NCI-H524 treated with DMSO at 0.1 percent for 48 hours (cell line): ENCODE measurements at regions not wholly inside any gene's neighbourhood (a gene's known extent, or its start where the extent isn't known, plus 50 kb on each side); places are given as distances from the start of the nearest gene placed in this dataset.

ENCODE experiments used
- DNase-seq: peaks from one replicate; lab custom pipeline; 2025; lab: John Stamatoyannopoulos, UW

DNA sequence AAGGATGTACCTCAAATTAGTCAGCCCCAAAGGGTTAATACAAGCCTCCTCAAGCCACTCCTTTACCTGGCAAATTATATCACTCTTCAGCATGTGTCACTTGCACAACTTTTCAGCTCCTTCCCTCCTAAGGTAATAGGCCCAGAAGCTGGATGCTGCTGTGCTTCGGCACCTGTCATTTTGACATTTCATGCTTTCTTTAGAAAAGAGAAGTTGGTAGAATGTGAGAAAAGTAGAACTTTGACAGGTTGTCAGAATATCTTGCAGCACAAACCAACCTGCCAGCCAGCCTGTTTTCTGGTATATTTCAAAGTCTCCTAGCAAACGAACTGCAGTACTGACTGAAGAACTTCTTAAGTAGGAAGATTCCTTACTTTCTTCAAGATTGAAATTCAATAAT lies 2136.9 kb downstream of the MAT2B start:
- no peak for DNase-seq

DNA sequence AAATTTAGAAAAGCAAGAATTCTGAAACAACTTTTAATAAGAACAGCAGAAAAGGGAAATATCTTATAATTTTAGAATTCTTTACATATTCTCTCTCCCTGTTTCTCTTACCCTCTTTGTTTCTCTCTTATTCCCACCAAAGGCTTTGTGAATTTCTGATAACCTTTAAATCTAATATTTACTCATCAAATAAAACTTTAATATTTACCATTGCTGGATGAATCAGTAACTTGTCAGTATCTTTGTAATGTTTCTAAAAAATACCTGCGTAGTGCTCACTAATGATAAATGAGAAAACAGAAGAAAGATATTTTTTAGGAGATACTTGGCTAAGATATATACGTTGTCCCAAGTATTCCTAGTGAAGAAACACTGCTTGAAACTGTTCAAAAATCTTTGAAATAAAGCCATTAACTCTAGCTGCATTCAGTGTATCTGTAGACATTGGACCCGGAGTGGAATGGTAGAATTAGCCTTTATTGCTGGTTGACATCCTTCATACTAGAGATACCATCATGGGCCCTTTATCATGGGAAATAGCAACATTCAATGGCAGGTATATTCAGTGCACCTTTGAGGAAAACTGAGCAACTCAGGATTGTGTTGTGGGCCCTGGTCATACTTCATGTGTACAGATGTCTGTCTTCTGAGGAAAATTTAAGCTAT lies 2160.4 kb downstream of the MAT2B start:
- no peak for DNase-seq

DNA sequence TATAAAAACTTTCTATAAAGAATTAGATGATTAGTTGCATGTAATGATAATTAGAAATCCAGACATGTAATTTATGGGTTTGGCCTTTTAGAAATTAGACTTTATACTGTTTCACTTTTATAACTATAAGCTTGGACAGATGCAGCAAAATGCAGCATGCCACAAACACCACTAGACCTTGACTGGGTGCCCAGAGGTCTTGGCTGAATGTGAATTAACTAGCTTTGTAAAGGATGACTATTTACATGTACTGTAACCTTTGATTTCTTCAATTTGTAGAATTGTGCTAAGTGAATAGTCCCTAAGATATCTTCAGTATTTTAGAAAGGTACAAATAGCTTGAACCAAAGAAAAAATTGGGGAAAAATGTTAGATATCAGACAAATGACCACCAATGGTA lies 2168.1 kb downstream of the MAT2B start:
- DNase-seq = no peak

DNA sequence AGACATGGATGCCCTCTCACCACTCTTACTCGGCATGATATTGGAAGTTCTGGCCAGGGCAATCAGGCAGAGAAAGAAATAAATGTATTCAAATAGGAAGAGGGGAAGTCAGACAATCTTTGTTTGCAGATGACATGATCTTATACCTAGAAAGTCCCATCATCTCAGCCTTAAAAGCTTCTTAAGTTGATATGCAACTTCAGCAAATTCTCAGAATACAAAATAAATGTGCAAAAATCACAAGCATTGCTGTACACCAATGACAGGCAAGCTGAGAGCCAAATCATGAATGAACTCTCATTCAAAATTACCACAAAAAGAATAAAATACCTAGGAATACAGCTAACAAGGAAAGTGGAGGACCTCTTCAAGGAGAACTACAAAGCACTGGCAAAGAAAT lies 2190.4 kb downstream of the MAT2B start:
- DNase-seq = no peak

DNA sequence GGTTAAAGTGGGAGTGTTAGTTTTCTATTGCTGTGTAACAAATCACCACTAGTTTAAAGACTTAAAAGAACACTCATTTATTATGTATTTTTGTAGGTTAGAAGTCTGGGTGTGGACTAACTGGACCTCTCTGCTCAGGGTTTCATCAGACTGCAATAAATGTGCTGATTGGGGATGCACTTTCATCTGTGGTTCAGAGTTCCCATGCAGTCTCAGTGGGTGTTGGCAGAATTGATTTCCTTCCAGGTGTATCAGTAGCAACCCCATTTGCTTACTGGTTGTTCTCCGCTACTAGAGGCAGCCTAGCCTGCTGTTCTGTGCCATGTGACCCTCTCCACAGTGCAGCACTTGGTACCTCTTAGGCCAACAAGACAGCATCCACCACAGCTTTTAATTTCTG lies 2200.5 kb downstream of the MAT2B start:
- no peak for DNase-seq

DNA sequence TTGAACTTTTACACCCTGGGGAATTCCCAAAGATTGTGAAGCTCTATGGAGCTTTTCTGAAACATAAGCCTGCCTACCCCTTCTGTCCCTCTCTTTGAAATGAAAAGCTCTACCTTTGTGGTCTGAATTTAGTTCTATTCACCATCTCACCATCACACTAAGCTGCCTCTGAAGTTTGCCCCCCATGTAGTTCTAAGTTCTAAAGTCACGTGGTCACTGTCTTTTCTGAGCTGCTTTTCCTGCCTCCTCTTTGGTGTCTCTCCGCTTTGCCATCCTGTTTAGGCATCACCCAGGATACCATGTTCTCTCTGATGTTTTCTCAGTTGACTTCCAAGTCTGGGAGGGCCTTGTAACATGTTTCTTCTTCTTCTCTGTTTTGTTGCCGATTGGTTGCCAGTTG lies 2206.6 kb downstream of the MAT2B start:
- no peak for DNase-seq

DNA sequence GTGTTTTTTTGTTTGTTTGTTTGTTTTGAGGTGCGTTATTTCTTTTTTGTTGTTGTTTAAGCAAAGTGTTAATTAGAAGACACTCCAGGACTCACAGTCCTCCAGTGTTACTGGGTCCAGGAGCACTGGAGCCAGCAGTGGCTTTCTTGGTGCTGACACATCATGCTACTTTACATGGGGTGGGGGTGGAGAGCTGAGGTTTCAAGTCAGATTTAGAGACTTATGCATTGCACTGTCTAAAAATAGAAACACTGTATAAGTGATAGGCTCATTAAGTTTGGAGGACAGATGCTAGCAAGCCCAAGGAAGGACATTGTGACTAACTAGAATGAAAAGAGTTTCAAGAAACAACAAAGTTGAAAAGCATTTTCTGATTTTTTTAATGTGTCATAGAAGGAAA lies 2209.2 kb downstream of the MAT2B start:
- peak; percentile 44 for DNase-seq

DNA sequence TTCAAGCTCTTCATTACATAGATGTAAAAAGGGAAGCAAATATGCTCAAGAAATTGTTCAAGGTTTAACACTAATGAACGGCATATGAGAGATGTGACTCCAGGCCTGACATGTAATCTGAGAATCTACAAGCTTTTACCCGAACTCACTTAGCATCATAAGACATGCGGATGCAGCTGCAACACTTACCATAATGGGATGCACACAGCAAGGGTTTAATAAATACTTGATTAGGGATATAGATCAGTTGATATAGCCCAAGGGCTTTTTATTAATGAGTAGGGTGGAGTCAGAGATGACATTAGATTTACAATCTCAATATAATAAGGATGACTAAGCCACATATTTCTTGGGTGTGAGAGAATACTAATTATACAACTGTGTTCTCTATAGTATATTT lies 2215.5 kb downstream of the MAT2B start:
- no peak for DNase-seq

DNA sequence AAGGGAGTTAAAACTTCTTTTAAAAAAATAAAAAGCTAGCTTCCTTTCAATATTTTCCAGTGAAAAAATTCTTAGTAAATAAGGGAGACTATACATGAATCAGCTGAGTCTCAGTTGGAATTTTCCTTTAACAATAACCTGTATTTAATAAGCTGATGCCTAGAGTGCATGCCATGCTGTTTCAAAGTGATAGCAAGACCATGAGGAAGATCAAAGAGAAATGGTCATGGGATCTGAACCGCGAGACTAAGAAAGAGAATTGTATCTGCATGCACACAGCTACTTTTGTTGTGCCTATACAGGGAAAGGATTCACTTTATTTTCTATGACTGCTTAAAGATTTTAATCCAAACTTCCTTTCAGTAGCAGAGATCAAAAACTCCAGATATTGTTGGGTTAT lies 2217.0 kb downstream of the MAT2B start:
- DNase-seq = no peak

DNA sequence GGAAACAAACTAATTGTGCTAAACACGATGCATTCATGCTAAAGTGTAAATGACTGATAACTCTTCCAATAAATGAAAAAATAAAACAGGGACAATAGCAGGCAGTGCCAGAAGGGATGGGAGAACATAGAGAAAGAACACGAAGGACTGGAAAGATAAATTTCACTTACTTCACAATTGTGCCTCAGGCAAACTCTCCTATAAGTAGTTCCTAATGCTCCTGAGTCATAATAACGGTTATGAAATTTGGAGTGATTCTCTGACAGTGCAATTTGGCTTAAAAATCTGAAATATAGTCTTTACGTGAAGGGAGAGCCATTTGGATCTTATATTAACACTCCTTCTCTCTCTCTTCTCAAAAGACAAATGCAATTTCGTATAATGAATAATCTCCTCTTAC lies 2218.5 kb downstream of the MAT2B start:
- DNase-seq = no peak

DNA sequence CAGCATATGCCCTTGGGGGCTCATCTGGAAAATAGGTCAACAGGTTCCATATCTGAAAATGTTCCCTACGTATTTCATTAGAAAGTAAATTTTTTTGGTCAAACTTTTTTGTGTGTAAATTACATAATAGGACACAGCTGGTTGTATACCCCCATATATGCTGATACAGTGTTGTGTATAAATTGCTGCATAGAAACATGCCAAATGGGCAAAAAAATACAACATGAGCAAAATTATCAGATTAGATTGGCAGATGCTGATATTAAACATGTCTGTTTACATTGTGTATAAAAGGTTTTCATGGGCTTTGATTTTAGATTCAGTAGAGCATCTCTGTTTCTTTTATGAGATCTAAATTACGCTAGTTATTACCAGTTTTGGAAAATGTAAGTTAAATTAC lies 2223.0 kb downstream of the MAT2B start:
- DNase-seq = no peak

DNA sequence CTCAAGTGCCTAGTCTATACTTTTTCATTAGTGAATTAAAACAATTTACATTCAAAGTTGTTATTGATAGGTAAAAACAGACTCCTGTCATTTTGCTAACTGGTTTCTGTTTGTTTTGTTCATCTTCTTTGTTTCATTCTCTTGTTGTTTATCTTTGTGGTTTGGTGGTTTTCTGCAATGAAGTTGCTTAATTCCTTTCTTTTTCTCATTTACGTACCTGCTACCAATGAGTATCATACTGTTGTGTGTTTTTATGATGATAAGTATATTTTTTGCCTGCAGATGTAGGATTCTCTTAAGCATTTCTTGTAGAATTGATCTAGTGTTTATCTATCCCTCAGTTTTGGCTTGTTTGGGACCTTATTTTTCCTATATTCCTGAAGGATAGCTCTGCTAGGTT lies 2230.0 kb downstream of the MAT2B start:
- DNase-seq = no peak

DNA sequence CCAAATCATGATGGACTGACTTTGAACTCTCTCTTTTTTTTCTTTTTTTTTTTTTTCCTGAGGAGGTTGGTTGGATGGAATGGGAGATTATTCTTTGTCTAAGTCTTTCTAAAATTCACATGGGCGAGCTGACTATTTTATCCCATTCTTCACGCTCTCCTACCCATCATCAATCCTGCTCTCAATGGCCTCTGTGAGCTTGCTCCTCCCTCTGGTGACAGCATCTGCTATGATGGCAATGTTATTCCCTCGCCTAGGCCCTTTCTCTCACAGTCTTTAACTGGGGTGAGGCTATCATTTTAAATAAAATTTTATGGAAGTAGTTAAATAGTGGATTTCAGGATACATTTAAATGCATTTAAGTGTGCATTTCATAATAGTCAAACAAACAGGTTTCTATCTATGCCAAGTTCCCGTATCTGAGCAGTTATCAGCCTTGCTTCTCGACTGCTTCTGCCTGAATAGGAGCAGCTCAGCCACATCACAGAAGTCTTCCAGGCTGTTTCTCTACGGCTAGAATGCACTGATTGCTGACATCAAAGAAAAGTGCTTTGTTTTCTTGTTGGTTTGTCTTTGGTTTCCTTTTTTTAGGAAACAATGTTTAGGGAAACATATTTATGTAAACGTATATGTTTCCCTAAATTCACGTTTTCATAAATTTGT lies 2233.8 kb downstream of the MAT2B start:
- no peak for DNase-seq

DNA sequence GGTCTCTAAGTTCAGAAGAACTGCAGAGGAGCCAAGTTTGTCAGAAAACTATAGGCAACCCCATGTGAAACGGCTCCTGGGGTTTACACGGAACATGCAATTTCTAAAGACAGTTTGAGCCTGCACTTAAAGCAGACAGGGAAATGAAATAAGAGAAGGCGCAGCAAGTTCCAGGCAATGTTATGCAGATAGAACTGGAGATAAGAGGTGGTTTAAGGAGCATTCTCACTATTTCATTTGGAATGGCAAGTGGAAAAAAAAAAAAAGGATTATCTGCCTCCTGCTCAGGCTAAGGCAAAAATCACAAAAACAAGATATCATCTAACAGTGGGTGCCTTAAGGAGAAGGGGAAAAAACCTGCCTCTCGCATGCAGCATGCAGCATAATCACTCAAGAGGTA lies 2252.4 kb downstream of the MAT2B start:
- no peak for DNase-seq

DNA sequence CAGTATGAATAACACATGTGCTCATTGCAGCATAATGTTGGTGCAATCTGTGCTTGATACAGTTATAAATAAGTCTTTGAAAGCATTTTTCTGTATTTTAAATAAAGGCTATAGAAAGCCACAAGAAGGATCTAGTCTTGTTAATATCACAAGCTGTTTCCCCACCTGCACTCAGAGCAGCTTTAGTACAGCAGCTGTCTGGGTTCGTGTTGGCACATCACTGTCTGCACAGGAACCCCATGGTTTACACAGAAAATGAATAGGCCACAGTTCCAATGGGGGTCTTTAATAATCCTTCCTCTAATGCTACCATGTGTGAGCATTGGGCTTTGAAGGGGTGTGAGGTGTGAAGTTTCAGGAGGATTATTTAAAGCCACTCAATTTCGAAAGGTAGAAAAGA lies 2269.7 kb downstream of the MAT2B start:
- peak; percentile 74 for DNase-seq

DNA sequence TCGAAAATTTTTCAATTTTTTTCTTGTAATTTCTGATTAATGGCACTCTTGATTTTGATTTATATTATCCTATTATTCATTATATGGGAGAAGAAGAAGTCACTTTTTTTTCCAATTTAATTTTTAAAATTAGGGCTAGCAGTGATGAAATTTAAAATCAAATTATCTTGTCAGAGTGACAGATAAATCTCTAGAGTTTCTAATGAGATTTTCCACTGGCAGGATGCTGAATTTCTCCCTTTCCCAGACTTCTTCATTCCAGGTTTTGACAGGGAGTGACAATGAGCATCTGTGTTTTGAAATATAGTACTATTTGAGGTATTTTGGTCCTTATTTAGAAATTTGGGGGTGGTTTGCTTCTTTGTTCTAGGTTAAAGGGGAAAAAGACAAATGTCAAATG lies 2274.1 kb downstream of the MAT2B start:
- DNase-seq = no peak

DNA sequence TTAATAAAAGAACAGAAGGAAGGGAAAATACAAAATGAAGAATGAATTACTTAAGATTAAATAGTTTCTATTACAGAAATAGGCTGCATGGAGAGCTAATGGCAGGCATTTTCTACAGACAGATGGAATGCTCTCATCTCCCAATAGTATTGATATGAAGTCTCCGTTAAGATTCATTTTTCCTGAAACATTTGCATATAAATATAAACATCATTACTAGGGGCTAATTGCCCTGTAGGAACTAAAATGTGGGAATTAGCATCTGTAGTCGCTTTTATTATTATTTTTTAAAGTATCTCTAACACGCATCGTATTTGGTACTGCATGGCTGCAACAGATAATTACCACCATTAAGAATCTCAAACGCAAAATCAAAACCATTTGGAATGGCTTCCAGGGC lies 2275.5 kb downstream of the MAT2B start:
- DNase-seq = no peak

DNA sequence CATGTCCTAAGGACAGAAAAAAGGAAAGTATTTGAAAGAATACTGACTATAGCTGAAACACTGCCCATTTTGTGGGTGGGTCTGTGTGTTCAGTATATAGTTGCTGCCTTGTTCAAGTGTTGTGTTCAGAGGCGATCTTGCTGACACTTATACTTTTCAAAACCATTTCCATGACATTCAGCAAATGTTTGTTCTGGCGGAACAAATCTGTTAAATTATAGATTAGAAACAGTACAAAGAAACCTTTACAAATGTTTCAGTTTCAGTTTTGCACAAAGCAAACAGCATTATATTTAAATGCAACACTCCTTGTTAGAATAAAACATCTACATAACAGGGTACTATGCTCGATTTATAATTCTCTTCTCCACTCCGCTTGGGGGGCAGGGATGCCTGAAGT lies 2276.3 kb downstream of the MAT2B start:
- no peak for DNase-seq

DNA sequence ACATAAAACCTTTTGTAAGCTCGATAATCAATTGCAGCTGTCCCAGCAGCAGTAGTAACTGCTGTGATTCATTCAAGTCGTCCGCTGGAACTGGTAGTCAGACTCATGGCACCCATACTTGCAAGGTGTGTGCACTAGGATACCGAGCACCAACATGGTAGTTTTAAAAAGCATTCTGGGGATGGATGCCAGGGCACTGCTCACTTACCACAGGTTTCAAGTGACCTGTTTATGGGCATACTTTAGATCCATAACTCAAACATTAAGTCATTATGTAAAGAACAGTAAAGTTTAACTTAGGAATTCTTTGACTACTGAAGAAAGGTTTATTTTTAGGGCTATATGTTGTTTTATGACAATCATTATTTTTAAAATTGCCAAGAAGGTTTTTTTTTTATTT lies 2277.6 kb downstream of the MAT2B start:
- no peak for DNase-seq

DNA sequence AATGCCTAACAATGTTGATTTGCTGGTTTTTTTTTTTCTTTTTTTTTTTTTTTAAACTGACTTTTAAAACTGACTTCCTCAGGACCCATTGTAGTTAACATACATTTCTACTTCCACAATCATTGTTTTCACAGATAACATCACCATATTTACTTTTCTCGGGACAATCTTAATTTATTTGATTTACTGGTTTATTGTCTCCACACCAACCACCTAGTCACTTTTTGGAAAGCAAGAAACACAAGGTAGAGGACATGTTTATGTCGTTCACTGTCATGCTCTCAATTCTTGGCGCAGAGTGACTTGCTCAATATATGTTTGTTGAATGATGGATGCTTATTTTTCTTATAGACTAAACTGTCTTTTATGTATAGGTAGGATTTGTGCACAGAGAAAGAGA lies 2280.7 kb downstream of the MAT2B start:
- no peak for DNase-seq

DNA sequence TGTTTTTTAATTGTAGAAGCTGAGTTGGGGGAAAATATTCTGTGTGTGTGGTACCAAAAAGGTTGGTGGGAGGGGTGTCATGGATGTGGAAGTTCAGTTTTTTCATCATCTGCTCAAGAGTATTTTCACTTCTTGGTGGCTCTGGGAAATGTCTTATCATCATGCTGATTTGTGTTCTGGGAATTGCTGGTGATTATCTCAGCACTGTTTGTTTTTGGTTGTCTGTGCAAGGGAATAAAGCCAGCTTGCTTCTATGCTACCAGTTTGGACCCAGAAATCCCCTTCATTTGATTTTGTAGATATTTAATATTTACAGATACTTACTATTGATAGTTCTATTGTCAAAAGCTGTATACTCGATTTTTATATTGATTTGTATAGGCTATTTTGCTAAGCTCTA lies 2289.7 kb downstream of the MAT2B start:
- DNase-seq = no peak

DNA sequence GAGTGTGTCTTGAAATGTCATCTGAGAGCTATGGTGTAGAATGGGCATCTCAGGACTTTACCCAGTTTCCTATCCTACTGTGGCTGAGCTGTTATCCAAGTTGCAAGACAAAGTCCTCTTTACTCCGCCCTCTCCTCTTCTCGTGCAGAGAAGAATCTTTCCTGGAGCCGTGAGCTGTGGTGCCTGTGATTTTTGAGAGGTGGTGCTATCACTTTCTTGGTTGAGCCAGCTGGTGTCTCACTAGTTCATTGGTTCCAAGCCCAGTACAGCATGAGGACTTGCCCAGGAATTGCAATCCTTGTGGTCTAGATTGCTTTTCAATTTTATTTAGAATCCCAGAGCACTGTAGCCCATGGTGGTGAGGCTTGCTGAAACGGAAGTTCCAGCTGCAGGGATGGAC lies 2300.3 kb downstream of the MAT2B start:
- DNase-seq = peak; percentile 19

DNA sequence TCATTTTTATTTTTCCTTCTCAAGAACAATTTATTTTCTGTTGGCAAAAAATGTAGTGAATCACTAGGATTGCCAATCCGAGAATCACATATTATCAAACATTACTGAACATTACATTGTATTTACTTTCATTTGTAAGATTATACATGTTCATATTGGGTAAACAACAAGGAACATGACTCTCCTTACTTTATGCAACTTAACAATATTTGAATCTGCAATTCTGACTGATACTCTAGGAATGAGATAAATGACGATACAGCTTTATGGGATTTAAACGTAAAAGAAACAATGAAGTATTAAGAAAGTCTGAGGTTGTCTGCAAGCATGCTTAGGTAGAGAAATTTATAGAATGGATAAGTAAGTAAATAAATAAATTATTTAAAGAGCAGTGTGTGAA lies 2302.9 kb downstream of the MAT2B start:
- no peak for DNase-seq

DNA sequence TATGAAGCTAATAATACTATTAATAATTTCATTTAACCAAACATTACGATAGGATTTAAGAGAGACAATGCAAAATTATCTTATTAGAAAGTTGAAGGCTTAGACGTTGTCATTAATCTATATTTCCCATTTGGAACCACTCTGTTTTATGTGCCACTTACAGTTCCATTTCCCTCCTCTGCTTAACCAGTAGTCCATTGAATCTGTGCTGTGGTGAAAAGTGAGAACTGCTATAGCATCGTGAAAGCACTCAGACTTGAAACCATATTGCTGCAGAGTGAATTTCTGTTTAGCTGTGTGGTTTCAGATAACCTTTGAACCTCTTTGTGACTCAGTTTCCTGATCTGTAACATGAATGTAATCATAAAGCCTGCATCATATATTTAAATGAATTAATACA lies 2304.5 kb downstream of the MAT2B start:
- DNase-seq = no peak
